ENCODE measurements at regions not wholly inside any gene's neighbourhood (a gene's known extent, or its start where the extent isn't known, plus 50 kb on each side); places are given as distances from the start of the nearest gene placed in this dataset.

GRCh38 chr3:61353382-61353781 is 102.1 kb upstream of the FHIT start:
- no peak for TF ChIP-seq CTCF (IDR thresholded peaks at IDR 0.05)
- no peak for TF ChIP-seq POLR2A (IDR thresholded peaks at IDR 0.05)
- H3K4me1 ChIP-seq: no peaks in the 10 kb centered on the region
- H3K36me3 ChIP-seq: no peaks in the 10 kb centered on the region
- DNase-seq (no peak), ATAC-seq (no peak)
- H3K4me3 ChIP-seq: no peak overlapping the region
- H3K27ac ChIP-seq: no peak overlapping the region
- intact Hi-C loops (cut with DNase I): no loop called here
- no peaks in the 10 kb centered on the region for H3K9me3 ChIP-seq
- whole genome bisulfite sequencing (ENCODE audit: insufficient coverage, low coverage, low lambda C conversion rate, missing lambda C conversion rate): 73% methylated on average over 1 of the region's 1 CpG
- H3K27me3 ChIP-seq: no peaks in the 10 kb centered on the region

DNA sequence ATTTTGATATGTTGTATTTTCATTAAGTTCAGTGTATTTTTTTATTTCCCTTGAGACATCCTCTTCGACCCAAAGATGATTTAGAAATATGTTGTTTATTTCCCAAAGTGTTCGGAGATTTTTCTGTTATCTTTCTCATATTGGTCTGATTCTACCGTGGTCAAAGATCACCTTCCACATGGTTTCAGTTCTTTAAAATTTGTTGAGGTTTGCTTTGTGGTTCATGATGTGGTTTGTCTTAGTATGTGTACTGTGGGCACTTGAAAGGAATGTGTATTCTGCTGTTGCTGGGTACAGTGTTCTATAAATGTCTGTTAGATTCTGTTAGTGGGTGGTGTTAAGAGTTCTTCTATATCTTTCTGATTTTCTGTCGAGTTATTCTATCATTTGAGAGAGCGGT is 103.4 kb upstream of the FHIT start:
- ATAC-seq (no peak), DNase-seq (no peak)
- TF ChIP-seq CTCF (IDR thresholded peaks at IDR 0.05): no peak
- TF ChIP-seq POLR2A (IDR thresholded peaks at IDR 0.05): no peak
- H3K9me3 ChIP-seq: no peaks in the 10 kb centered on the region
- 60% methylated on average over 5 of the region's 5 CpGs for WGBS (ENCODE audit: insufficient coverage, low coverage, low lambda C conversion rate, missing lambda C conversion rate)
- H3K36me3 ChIP-seq: no peaks in the 10 kb centered on the region
- no peaks in the 10 kb centered on the region for H3K27me3 ChIP-seq
- H3K4me1 ChIP-seq: no peaks in the 10 kb centered on the region
- intact Hi-C loops (cut with DNase I): no loop called here
- H3K4me3 ChIP-seq: no peak overlapping the region
- H3K27ac ChIP-seq: no peak overlapping the region

- TF ChIP-seq POLR2A (IDR thresholded peaks at IDR 0.05) (no peak), CTCF (IDR thresholded peaks at IDR 0.05) (no peak)
- ATAC-seq: peak in 3 of 4 donors; percentile 28 to 48 (median 47)
- no peak overlapping the region for H3K4me3 ChIP-seq
- H3K27ac ChIP-seq: no peak overlapping the region
- no peaks in the 10 kb centered on the region for H3K36me3 ChIP-seq
- no peaks in the 10 kb centered on the region for H3K9me3 ChIP-seq
- no peaks in the 10 kb centered on the region for H3K27me3 ChIP-seq
- no peaks in the 10 kb centered on the region for H3K4me1 ChIP-seq
- intact Hi-C loops (cut with DNase I): no loop called here
- WGBS (ENCODE audit: insufficient coverage, low coverage, low lambda C conversion rate, missing lambda C conversion rate): 0% methylated on average over 1 of the region's 1 CpG
- DNase-seq: no peak
These were observed 105.4 kb upstream of the FHIT start for GRCh38 chr3:61356685-61357084.

DNA sequence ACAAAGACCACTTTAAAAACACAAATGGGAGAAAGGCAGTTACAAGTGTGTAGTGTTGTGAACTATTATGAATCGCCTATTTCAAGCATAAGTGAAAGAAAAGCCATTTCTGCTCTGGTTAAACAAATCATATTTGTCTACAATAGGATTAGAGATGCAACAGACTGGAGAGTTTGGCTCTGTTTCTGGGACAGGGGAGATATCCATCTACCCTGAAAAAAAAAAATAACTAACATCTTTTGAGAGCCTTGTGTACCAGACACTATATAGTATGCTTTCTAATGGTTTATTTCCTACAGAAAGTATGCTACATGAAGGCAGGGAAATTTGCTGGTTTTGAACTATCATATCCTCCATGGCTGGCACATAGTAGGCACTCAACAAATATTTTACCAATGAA is 106.7 kb upstream of the FHIT start:
- Histone ChIP-seq H3K27me3 (no peaks in the 10 kb centered on the region), H3K4me3 (no peak overlapping the region), H3K27ac (no peak overlapping the region), H3K36me3 (no peaks in the 10 kb centered on the region), H3K9me3 (no peaks in the 10 kb centered on the region), H3K4me1 (no peaks in the 10 kb centered on the region)
- no peak for TF ChIP-seq CTCF (IDR thresholded peaks at IDR 0.05)
- no peak for TF ChIP-seq POLR2A (IDR thresholded peaks at IDR 0.05)
- DNase-seq: no peak
- intact Hi-C loops (cut with DNase I): no loop called here
- no peak for ATAC-seq
- WGBS (ENCODE audit: insufficient coverage, low coverage, low lambda C conversion rate, missing lambda C conversion rate): 75% methylated on average over 1 of the region's 1 CpG

- DNase-seq (peak; percentile 45 to 62 (median 61)), ATAC-seq (peak; percentile 77 to 90 (median 85))
- intact Hi-C loops (cut with DNase I): no loop called here
- Histone ChIP-seq H3K27ac (no peak overlapping the region), H3K4me3 (no peak overlapping the region), H3K9me3 (no peaks in the 10 kb centered on the region), H3K4me1 (no peaks in the 10 kb centered on the region), H3K27me3 (no peaks in the 10 kb centered on the region), H3K36me3 (no peaks in the 10 kb centered on the region)
- TF ChIP-seq POLR2A (IDR thresholded peaks at IDR 0.05): no peak
- TF ChIP-seq CTCF (IDR thresholded peaks at IDR 0.05): no peak
- 0% methylated on average over 2 of the region's 2 CpGs for WGBS (ENCODE audit: insufficient coverage, low coverage, low lambda C conversion rate, missing lambda C conversion rate)
These were observed 107.1 kb upstream of the FHIT start for GRCh38 chr3:61358364-61358763.

Data from right lobe of liver (tissue), 6 donors.